ENCODE measurements at regions not wholly inside any gene's neighbourhood (a gene's known extent, or its start where the extent isn't known, plus 50 kb on each side); places are given as distances from the start of the nearest gene placed in this dataset.

GRCh38 chr5:143464723-143465490, 61.4 kb upstream of the NR3C1 start:
- TF ChIP-seq CTCF (IDR thresholded peaks at IDR 0.05) = no peak
- TF ChIP-seq POLR2A (IDR thresholded peaks at IDR 0.05) = no peak

Data from heart left ventricle (tissue), 13 donors.